ENCODE measurements at regions not wholly inside any gene's neighbourhood (a gene's known extent, or its start where the extent isn't known, plus 50 kb on each side); places are given as distances from the start of the nearest gene placed in this dataset.
"Not testable (repeated sequence)": the region's sequence is repeated elsewhere in the genome, so short reads cannot be mapped to it uniquely, and the experiment has no call there.

- DNase-seq, result no peak
Observed at GRCh38 chr20:47940101-47940813, 155.0 kb upstream of the SULF2 start.

- DNase-seq, result no peak
Observed at GRCh38 chr20:47936612-47937011, 151.3 kb upstream of the SULF2 start.

DNA sequence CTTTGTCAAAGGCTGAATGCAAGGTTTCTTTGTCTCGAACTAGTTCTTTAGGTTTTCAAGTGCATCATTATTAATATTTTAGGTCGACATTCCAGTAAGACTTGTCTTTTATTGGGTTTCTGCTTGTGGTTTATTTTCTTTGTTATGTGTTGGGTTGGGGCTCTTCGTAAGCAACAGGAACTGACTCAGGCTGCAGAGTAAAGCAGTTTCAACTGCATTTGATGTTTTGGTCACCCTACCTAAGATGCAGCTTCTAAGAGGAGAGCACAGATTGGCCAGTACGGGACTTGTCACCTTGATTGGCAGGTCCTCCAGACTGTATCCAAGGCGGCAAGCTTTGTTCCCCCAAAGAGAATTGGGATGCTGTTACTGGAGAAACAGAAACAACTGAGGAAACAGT is 149.5 kb upstream of the SULF2 start:
- no peak for DNase-seq

GRCh38 chr20:47931443-47931842 is 146.2 kb upstream of the SULF2 start:
- no peak for DNase-seq

DNA sequence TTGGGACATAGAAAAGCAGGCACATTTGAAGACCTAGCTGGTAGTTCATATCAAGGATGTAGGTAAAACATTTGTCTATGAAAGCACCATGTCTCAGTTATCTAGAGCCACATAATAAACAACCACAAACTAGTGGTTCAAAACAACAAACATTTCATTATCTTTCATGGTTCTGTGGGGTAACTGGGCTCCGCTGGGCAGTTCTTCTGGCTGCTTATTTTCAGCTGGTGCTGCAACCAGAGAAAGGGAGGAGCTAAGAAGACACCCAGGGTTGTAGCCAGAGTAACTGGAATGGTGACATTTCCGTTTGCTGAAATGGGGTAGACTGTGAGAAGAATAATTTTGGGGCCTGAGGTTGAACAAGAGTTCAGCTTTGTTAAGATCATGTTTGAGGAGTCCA is 145.7 kb upstream of the SULF2 start:
- no peak for DNase-seq

GRCh38 chr20:47929368-47930115 is 144.3 kb upstream of the SULF2 start:
- DNase-seq, result peak; percentile 58

GRCh38 chr20:47927944-47928343 is 142.7 kb upstream of the SULF2 start:
- no peak for DNase-seq

- DNase-seq, result no peak
Observed at GRCh38 chr20:47927385-47927851, 142.1 kb upstream of the SULF2 start.

DNA sequence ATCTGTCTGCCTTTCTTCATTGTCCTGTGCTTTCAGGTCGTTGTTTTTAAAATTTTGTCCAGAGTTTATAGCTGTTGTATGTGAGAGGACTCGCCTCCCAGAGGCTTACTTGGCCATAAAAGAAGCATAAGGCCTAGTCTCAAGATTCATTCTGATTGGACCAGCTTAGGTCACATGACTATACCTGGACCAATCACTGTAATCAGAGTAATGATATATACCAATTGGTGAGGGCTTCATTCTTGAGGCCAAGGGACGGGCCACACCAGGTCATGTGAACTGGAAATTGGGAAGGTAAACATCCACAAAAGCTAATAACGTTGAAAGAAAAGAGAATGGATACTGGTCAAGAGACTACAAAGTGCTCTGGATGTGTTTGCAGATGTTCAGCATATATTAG is 141.4 kb upstream of the SULF2 start:
- DNase-seq, result no peak

DNA sequence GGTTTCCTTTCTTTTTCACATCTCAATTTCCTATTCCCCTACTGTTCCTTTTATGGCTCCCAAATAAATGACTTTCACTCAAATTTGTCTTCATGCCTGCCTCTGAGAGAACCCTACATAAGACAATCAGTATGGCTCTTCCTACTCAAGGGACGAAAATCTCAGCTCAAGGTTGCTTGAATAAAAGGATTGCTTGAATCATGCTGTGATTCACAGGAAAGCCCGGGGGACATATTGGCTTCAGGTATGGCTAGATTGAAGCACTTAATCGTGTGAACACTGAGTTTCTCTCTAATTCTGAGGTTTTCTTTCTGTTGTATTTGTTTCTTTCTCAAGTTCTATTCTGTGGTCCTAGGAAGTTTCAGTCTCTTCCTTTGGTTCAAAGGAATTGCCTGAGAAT is 140.3 kb upstream of the SULF2 start:
- DNase-seq, result no peak

- no peak for DNase-seq
Observed at GRCh38 chr20:47922269-47922668, 137.0 kb upstream of the SULF2 start.

DNA sequence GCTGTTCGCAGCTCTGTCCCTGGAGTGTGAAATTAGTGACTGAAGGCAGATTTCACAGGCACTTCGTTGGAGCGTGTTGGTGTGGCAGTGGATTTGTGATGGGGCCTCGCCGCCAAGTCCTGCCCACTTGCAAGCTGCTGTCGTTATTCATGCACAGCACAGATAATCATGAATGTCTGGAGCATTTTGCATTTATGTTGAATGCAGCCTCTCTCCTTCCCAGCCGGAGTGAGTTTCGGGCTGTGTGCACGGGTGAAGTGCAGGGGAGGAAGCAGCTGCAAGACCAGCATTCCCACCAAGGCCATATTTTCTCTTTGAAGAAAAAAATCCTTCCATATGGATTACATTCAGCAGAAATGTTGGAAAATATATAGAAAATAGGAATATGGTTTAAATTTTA is 136.5 kb upstream of the SULF2 start:
- peak; percentile 69 for DNase-seq

DNA sequence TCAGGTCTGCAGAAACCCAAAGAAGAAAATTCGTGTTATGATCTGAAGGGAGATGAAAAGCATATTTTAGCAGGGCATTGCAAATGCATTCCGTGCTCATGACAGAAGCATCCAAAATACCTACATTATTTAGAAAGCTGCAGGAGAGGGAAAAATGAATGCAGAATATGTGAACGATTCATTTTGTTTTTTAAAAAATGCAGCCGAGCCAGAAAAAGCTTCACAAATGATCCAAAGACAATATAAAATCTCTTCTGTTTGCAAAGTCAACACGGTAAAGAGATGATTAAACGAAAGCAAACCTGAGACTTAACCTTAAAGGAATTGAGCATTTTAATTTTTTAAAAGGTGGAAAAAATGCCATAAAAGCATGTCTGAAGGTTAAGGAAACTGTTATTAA is 136.1 kb upstream of the SULF2 start:
- DNase-seq, result no peak

- no peak for DNase-seq
Observed at GRCh38 chr20:47917549-47918070, 132.3 kb upstream of the SULF2 start.

- no peak for DNase-seq
Observed at GRCh38 chr20:47915495-47915894, 130.2 kb upstream of the SULF2 start.

- no peak for DNase-seq
Observed at GRCh38 chr20:47914792-47915191, 129.5 kb upstream of the SULF2 start.

- not testable (repeated sequence) for DNase-seq
Observed at GRCh38 chr20:47912786-47913501, 127.7 kb upstream of the SULF2 start.

- not testable (repeated sequence) for DNase-seq
Observed at GRCh38 chr20:47912165-47912564, 126.9 kb upstream of the SULF2 start.

GRCh38 chr20:47909696-47910369 is 124.6 kb upstream of the SULF2 start:
- DNase-seq, result not testable (repeated sequence)

GRCh38 chr20:47908361-47909035 is 123.2 kb upstream of the SULF2 start:
- DNase-seq, result peak; percentile 86

GRCh38 chr20:47907951-47908350 is 122.7 kb upstream of the SULF2 start:
- peak; percentile 11 for DNase-seq

GRCh38 chr20:47907031-47907675 is 121.9 kb upstream of the SULF2 start:
- peak; percentile 79 for DNase-seq

Measured in NCI-H1694 treated with DMSO at 0.1 percent for 48 hours (cell line).